T-cell (primary cell): ENCODE measurements at regions not wholly inside any gene's neighbourhood (a gene's known extent, or its start where the extent isn't known, plus 50 kb on each side); places are given as distances from the start of the nearest gene placed in this dataset.

Experiments
- ATAC-seq, 4 experiments: fragments of 200-7000 bp in 3 of 4; fragments of 150-1000 bp in 1 of 4; cut with Tn5 transposase; replicated peaks in 1 of 4; 1 replicate in 3 of 4; 2 replicates in 1 of 4; pipeline ENCODE4 v1.10.0; 2021; ENCODE audit warnings: moderate library complexity in 3 of 4, mild to moderate bottlenecking in 2 of 4, moderate number of reproducible peaks in 1 of 4
- CTCF ChIA-PET, 2 donors: fragments of 300-600 bp; sonication (Branson Sonifier 250); formaldehyde crosslinking; loops; one replicate each; lab custom pipeline; 2022; ENCODE audit warnings: antibody characterized with exemption in 2 of 2; lab: Charles Lee
- POLR2A ChIA-PET, 2 donors: fragments of 300-600 bp; sonication (Branson Sonifier 250); formaldehyde crosslinking; loops; one replicate each; lab custom pipeline; 2022; ENCODE audit warnings: antibody characterized with exemption in 2 of 2; lab: Charles Lee
- DNase-seq, 35 experiments: peaks; one replicate each; pipeline versions ENCODE4 v3.0.0 to v3.0.0-alpha.2; 2013 to 2023
- H3K27ac ChIP-seq: one replicate; pipeline ENCODE4 v1.5.1; 2013; ENCODE audit warnings: low read length
- H3K27me3 ChIP-seq, 2 experiments: replicated peaks in 1 of 2; 1 replicate in 1 of 2; 2 replicates in 1 of 2; pipeline versions ENCODE4 v1.6.1 to v1.7.0; 2013; ENCODE audit warnings: low read length in 1 of 2, mixed read lengths in 1 of 2; ENCODE audit not compliant: control insufficient read depth in 2 of 2, insufficient read depth in 2 of 2; ENCODE audit errors: extremely low read depth in 1 of 2
- H3K36me3 ChIP-seq, 2 donors: 1 replicate in 1 of 2; 2 replicates in 1 of 2; pipeline versions ENCODE4 v1.6.1 to v1.7.0; 2013; ENCODE audit warnings: low read length in 1 of 2; ENCODE audit not compliant: control insufficient read depth in 2 of 2, insufficient read depth in 1 of 2; ENCODE audit errors: extremely low read depth in 1 of 2
- H3K4me1 ChIP-seq, 2 experiments: 1 replicate in 1 of 2; 2 replicates in 1 of 2; pipeline versions ENCODE4 v1.6.1 to v1.7.0; 2013; ENCODE audit warnings: low read length in 2 of 2, mixed read lengths in 1 of 2; ENCODE audit not compliant: insufficient read depth in 2 of 2, control insufficient read depth in 1 of 2; ENCODE audit errors: extremely low read depth in 1 of 2
- H3K4me3 ChIP-seq, 2 donors: 1 replicate in 1 of 2; 2 replicates in 1 of 2; pipeline versions ENCODE4 v1.5.1 to v1.7.0; 2013; ENCODE audit warnings: mild to moderate bottlenecking in 2 of 2, low read length in 1 of 2, moderate library complexity in 1 of 2; ENCODE audit not compliant: control insufficient read depth in 1 of 2; ENCODE audit errors: extremely low read depth in 1 of 2
- H3K9me3 ChIP-seq: 2 replicates; pipeline ENCODE4 v1.7.0; 2013
- H3K27ac Mint-ChIP-seq, 2 donors: one replicate each; pipeline ENCODE4 v1.8.0; 2020 to 2021; ENCODE audit warnings: mild to moderate bottlenecking in 2 of 2, mixed read lengths in 2 of 2
- H3K27me3 Mint-ChIP-seq, 2 donors: one replicate each; pipeline ENCODE4 v1.8.0; 2021 to 2022; ENCODE audit warnings: mixed read lengths in 2 of 2
- H3K36me3 Mint-ChIP-seq: one replicate; pipeline ENCODE4 v1.8.0; 2021; ENCODE audit warnings: mixed read lengths
- H3K4me1 Mint-ChIP-seq, 3 donors: one replicate each; pipeline ENCODE4 v1.8.0; 2020 to 2022; ENCODE audit warnings: mixed read lengths in 3 of 3, mild to moderate bottlenecking in 1 of 3
- H3K4me3 Mint-ChIP-seq, 3 donors: one replicate each; pipeline ENCODE4 v1.8.0; 2020 to 2022; ENCODE audit warnings: mild to moderate bottlenecking in 3 of 3, mixed read lengths in 3 of 3, moderate library complexity in 3 of 3
- H3K9me3 Mint-ChIP-seq, 3 donors: one replicate each; pipeline ENCODE4 v1.8.0; 2020 to 2022; ENCODE audit warnings: mixed read lengths in 3 of 3
- WGBS: methylation state at CpG from one replicate; pipeline ENCODE4 v1.1.5; 2013; ENCODE audit warnings: missing lambda C conversion rate; ENCODE audit not compliant: insufficient coverage; 5-methylcytosine and 5-hydroxymethylcytosine counted together

DNA sequence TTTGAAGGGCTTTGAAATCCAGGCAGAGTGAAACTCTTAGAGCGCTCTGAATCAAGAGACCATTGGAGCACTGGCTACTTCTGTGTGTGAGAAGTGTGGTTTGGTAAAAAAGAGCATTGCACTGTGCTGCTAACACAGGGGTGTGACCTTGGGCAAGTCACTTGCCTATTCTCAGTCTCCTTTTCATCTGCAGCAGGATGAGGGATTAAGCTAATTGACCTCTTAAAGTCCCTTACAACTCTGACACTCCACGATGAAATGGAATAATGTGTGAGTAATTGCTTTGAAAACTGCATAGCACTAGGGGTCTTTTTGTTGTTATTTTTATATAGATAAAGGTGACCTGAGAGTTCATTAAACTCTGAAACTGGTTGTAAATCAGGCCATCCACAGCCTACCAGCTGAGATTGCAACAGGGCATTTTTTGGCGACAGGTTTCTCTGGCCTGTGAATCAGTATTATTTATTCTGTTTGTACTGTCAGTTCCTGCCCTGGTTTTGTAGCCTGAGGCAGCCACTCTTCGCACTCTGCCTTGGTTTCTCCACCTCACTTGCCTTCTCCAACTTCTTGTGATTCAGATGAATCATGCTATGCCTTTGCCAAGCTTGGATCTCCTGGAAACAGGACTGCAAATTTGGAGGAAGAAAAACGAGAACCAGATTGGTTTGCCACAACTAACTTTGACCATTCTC is 159.9 kb upstream of the PARP11 start:
- WGBS, result 100% methylated on average over 1 of the region's 5 CpGs
- Histone ChIP-seq H3K9me3 (no peaks in the 10 kb centered on the region), H3K4me1 (peaks cover 17 to 20% of the 10 kb centered on the region in 2 experiments), H3K27me3 (peaks cover 0 to 7% of the 10 kb centered on the region in 2 experiments), H3K4me3 (no peak overlapping the region), H3K27ac (no peak overlapping the region), H3K36me3 (no peaks in the 10 kb centered on the region)
- no peak for DNase-seq
- CTCF ChIA-PET, result interaction anchor here in 1 of 2 donors (0.8 to 0.9 kb wide), 2 partner anchors 33 to 244 kb away, joined by 3 to 7 read pairs; no protein-coding TSS in a partner anchor
- Mint-ChIP-seq H3K4me1 (peaks cover 23 to 40% (median 31%) of the 10 kb centered on the region in 3 donors), H3K4me3 (no peak overlapping the region), H3K27ac (no peak overlapping the region), H3K9me3 (no peaks in the 10 kb centered on the region), H3K36me3 (no peaks in the 10 kb centered on the region), H3K27me3 (no peaks in the 10 kb centered on the region)
- ATAC-seq, result no peak
- POLR2A ChIA-PET, result interaction anchor here in 1 of 2 donors (0.8 kb wide), 1 partner anchor 64 kb away, joined by 4 read pairs; no protein-coding TSS in a partner anchor

DNA sequence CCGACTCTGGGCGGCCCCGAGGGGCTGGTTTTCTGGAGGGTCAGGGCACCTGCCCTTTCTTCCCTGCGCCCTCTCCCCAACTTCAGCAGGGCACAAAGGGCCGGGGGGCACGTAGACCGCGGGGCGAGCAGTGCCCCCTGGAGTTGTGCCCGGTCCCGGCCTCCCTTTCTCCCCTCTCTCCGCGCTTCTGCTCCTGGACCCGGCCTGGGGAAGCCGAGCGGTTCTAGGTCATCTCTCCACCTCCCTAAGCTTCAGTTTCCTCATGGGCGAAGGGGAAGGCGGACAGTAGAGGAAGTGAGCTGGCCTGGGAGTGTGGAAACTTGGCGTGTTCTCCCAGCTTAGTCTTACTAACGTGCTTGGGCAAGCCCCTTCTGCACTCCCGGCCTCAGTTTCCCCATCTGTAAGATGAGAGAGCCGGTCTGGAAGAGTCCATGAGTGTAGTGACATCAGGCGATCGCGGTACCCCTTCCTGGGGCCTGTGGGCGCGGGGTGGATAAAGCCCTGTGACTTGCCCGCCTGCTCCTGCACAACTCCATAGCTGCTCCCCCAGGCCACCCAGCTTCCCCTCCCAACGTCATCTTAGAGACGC is 158.6 kb upstream of the PARP11 start:
- H3K9me3 ChIP-seq, result no peaks in the 10 kb centered on the region
- H3K36me3 ChIP-seq, result no peaks in the 10 kb centered on the region
- H3K27me3 ChIP-seq, result peaks cover 0 to 7% of the 10 kb centered on the region in 2 experiments
- no peak overlapping the region for H3K27ac ChIP-seq
- DNase-seq (no peak), ATAC-seq (no peak)
- peak overlapping the region; percentile 42 to 48 for H3K4me3 ChIP-seq
- peaks cover 35 to 51% (median 43%) of the 10 kb centered on the region in 3 donors for H3K4me1 Mint-ChIP-seq
- CTCF ChIA-PET, result interaction anchor here (0.6 to 1.3 kb wide), 2 partner anchors 21 to 146 kb away, joined by 3 to 6 read pairs; no protein-coding TSS in a partner anchor
- POLR2A ChIA-PET, result interaction anchor here in 1 of 2 donors (0.5 kb wide), 1 partner anchor 146 kb away, joined by 4 read pairs; no protein-coding TSS in a partner anchor
- WGBS, result 78% methylated on average over 12 of the region's 30 CpGs
- H3K4me1 ChIP-seq, result peaks cover 24 to 33% of the 10 kb centered on the region in 2 experiments
- no peaks in the 10 kb centered on the region for H3K36me3 Mint-ChIP-seq
- peak overlapping the region; percentile 62 to 76 (median 70) for H3K4me3 Mint-ChIP-seq
- no peaks in the 10 kb centered on the region for H3K27me3 Mint-ChIP-seq
- no peak overlapping the region for H3K27ac Mint-ChIP-seq
- H3K9me3 Mint-ChIP-seq, result no peaks in the 10 kb centered on the region

DNA sequence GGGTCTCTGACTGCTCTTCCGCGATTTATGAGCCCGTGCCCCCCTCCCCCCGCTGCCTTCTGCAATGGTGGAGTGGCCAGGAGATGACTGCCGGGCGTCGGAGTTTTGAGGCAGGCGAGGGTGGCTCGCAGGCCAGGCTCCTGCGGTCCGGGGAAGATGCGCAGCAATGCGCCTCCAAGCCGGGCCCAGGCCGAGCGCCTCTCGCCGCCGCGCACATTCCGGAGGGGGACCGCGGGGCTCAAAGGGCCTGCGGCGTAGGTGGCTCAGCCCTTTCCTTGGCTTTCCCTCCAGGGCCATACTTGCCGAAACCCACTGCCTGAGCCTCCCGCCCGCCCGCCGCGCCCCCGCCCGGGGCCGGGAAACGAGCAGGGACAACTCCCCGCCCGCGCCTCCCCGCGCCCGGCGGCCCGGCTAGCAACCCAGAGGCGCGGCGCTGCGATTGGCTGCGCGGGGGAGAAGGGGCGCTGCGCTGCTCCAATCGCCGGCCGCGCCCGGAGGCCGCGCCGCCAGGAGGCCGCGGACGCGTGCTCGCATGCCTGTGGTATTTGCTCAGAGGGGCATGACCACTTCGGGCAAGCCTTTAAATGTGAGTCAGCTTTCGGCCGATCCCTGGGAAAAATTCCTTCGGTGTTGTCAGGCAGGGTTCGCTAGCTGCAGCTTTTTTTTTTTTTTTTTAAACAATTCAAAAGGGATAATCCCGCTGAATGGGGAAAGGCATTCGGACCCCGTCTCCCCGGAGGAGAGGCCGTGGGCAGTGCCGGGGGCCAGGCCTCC is 157.9 kb upstream of the PARP11 start:
- H3K4me3 Mint-ChIP-seq, result peak overlapping the region; percentile 70 to 81 (median 76)
- no peaks in the 10 kb centered on the region for H3K9me3 Mint-ChIP-seq
- H3K27ac ChIP-seq, result no peak overlapping the region
- peaks cover 41 to 57% (median 50%) of the 10 kb centered on the region in 3 donors for H3K4me1 Mint-ChIP-seq
- ChIA-PET POLR2A (interaction anchor here in 1 of 2 donors (0.6 kb wide), 2 partner anchors 8 to 618 kb away, joined by 3 to 4 read pairs; partner anchors contain the start of genes AKAP3 and NDUFA9), CTCF (interaction anchor here (0.6 to 2.2 kb wide), 5 partner anchors 32 to 245 kb away, joined by 3 to 6 read pairs (median 5); no protein-coding TSS in a partner anchor)
- H3K27me3 Mint-ChIP-seq, result no peaks in the 10 kb centered on the region
- H3K4me1 ChIP-seq, result peaks cover 24 to 35% of the 10 kb centered on the region in 2 experiments
- H3K9me3 ChIP-seq, result no peaks in the 10 kb centered on the region
- DNase-seq (peak; percentile 36 to 86 (median 64)), ATAC-seq (peak; percentile 95 to 97 (median 96))
- H3K36me3 Mint-ChIP-seq, result no peaks in the 10 kb centered on the region
- H3K4me3 ChIP-seq, result peak overlapping the region; percentile 50 to 52
- H3K27me3 ChIP-seq, result peaks cover 0 to 7% of the 10 kb centered on the region in 2 experiments
- no peaks in the 10 kb centered on the region for H3K36me3 ChIP-seq
- H3K27ac Mint-ChIP-seq, result peak overlapping the region; percentile 77 to 82
- 4% methylated on average over 67 of the region's 75 CpGs for WGBS

DNA sequence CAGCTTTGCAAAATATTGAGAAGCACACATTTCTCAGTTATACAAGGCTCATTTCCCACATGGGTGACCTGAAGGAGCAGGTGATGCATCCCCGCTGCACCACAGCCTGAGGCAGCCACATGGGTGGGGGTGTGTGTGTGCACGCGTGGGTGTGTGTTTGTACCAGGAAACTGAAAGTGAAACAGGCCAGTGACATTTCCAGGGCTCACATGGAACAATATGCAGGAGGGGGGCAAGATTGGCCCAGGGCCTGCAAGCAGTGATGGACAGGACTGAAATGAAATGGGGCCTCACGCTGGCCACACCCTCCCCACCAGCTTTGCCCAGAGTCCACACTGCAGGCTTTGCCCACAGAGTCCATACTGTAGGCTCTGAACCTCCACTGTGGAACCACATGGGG is 154.2 kb upstream of the PARP11 start:
- Mint-ChIP-seq H3K4me1 (peaks cover 48 to 58% (median 56%) of the 10 kb centered on the region in 3 donors), H3K9me3 (no peaks in the 10 kb centered on the region), H3K36me3 (no peaks in the 10 kb centered on the region), H3K4me3 (peak overlapping the region; percentile 72 to 89 (median 75)), H3K27me3 (no peaks in the 10 kb centered on the region), H3K27ac (peak overlapping the region; percentile 91 to 95)
- Histone ChIP-seq H3K4me3 (peak overlapping the region; percentile 30 to 63), H3K9me3 (no peaks in the 10 kb centered on the region), H3K27me3 (peaks cover 0 to 7% of the 10 kb centered on the region in 2 experiments), H3K4me1 (peaks cover 27 to 39% of the 10 kb centered on the region in 2 experiments), H3K27ac (peak overlapping the region; percentile 43), H3K36me3 (no peaks in the 10 kb centered on the region)
- CTCF ChIA-PET, result interaction anchor here (0.6 to 1.7 kb wide), 2 partner anchors 31 to 141 kb away, joined by 3 read pairs; no protein-coding TSS in a partner anchor
- ATAC-seq, result peak; percentile 62 to 71 (median 64)
- POLR2A ChIA-PET, result no interaction called here
- DNase-seq, result peak; percentile 15 to 71 (median 56)
- WGBS, result 0% methylated on average over 2 of the region's 4 CpGs

DNA sequence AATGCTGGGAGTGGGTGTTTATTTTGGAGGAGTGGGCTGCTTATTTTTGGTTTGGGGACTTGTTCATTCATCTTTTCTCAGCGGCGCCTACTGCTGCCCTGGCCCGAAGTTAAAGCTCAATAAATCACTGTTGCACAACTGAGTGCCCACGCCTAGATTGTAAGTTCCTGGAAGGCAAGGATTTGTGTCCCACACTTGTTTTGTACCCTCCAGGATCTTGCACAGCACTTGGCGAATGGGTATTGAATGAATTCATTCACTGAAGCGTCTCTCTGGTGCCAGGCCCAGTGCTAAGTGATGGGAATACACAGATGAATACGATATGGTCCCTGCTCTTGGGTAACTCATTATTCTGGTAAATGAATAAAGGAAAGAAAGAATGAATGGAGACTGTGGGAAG is 153.3 kb upstream of the PARP11 start:
- Mint-ChIP-seq H3K4me3 (no peak overlapping the region), H3K9me3 (no peaks in the 10 kb centered on the region), H3K36me3 (no peaks in the 10 kb centered on the region), H3K27ac (peak overlapping the region; percentile 27 to 44), H3K27me3 (no peaks in the 10 kb centered on the region), H3K4me1 (peaks cover 44 to 51% (median 49%) of the 10 kb centered on the region in 3 donors)
- H3K4me1 ChIP-seq, result peaks cover 25 to 33% of the 10 kb centered on the region in 2 experiments
- H3K27me3 ChIP-seq, result peaks cover 0 to under 1% of the 10 kb centered on the region in 2 experiments
- CTCF ChIA-PET, result interaction anchor here (0.6 to 1.7 kb wide), 3 partner anchors 140 to 1141 kb away, joined by 3 to 5 read pairs (median 3); no protein-coding TSS in a partner anchor
- H3K4me3 ChIP-seq, result no peak overlapping the region
- no peak overlapping the region for H3K27ac ChIP-seq
- H3K9me3 ChIP-seq, result no peaks in the 10 kb centered on the region
- POLR2A ChIA-PET, result interaction anchor here in 1 of 2 donors (0.6 kb wide), 1 partner anchor 378 kb away, joined by 3 read pairs; no protein-coding TSS in a partner anchor
- ATAC-seq, result no peak
- DNase-seq, result no peak
- 92% methylated on average over 6 of the region's 7 CpGs for WGBS
- H3K36me3 ChIP-seq, result no peaks in the 10 kb centered on the region
